Stimulated activated CD4-positive, alpha-beta T cell treated with anti-CD3 and anti-CD28 coated beads, Interleukin-12 subunit alpha, Interleukin-12 subunit beta, amount 100 ng/mL, for 24 hours (primary cell): ENCODE measurements at regions not wholly inside any gene's neighbourhood (a gene's known extent, or its start where the extent isn't known, plus 50 kb on each side); places are given as distances from the start of the nearest gene placed in this dataset.

ENCODE experiments used
- DNase-seq, 2 experiments: peaks; one replicate each; pipeline ENCODE4 v3.0.0-alpha.2; 2020; ENCODE audit warnings: low read depth in 2 of 2

GRCh38 chr13:109369353-109370052 is 416.9 kb downstream of the IRS2 start:
- DNase-seq: no peak

- DNase-seq: no peak
Measured at GRCh38 chr13:109368230-109368629, 418.2 kb downstream of the IRS2 start.

- DNase-seq: no peak
Measured at GRCh38 chr13:109366525-109366924, 419.9 kb downstream of the IRS2 start.

GRCh38 chr13:109363431-109363830 is 423.0 kb downstream of the IRS2 start:
- no peak for DNase-seq

- DNase-seq: no peak
Measured at GRCh38 chr13:109362616-109363015, 423.8 kb downstream of the IRS2 start.

GRCh38 chr13:109361562-109362289 is 424.7 kb downstream of the IRS2 start:
- no peak for DNase-seq

GRCh38 chr13:109357751-109358471 is 428.5 kb downstream of the IRS2 start:
- no peak for DNase-seq

GRCh38 chr13:109355875-109356434 is 430.4 kb downstream of the IRS2 start:
- DNase-seq: no peak

GRCh38 chr13:109355166-109355565 is 431.2 kb downstream of the IRS2 start:
- no peak for DNase-seq

GRCh38 chr13:109351236-109351635 is 435.1 kb downstream of the IRS2 start:
- DNase-seq: no peak

- no peak for DNase-seq
Measured at GRCh38 chr13:109348519-109349258, 437.7 kb downstream of the IRS2 start.

GRCh38 chr13:109346060-109346459 is 440.3 kb downstream of the IRS2 start:
- DNase-seq: no peak

GRCh38 chr13:109345433-109345941 is 440.9 kb downstream of the IRS2 start:
- DNase-seq: no peak

GRCh38 chr13:109344552-109345157 is 441.7 kb downstream of the IRS2 start:
- DNase-seq: no peak

- DNase-seq: no peak
Measured at GRCh38 chr13:109336730-109337129, 449.7 kb downstream of the IRS2 start.

- no peak for DNase-seq
Measured at GRCh38 chr13:109333893-109334651, 452.3 kb downstream of the IRS2 start.

- no peak for DNase-seq
Measured at GRCh38 chr13:109332506-109333499, 453.6 kb downstream of the IRS2 start.

- no peak for DNase-seq
Measured at GRCh38 chr13:109331898-109332297, 454.5 kb downstream of the IRS2 start.

- no peak for DNase-seq
Measured at GRCh38 chr13:109331011-109331433, 455.4 kb downstream of the IRS2 start.
